Ovary (tissue), 7 donors: ENCODE measurements at regions not wholly inside any gene's neighbourhood (a gene's known extent, or its start where the extent isn't known, plus 50 kb on each side); places are given as distances from the start of the nearest gene placed in this dataset.

Source experiments
- DNase-seq, 5 donors: peaks; one replicate each; pipeline ENCODE4 v3.0.0-alpha.2; 2019 to 2020
- H3K27ac ChIP-seq, 2 donors: fragments of 200-600 bp; one replicate each; pipeline versions ENCODE4 v1.5.1 to v1.8.0; 2019 to 2022
- H3K27me3 ChIP-seq: fragments of 200-600 bp; one replicate; pipeline ENCODE4 v1.8.0; 2022
- H3K36me3 ChIP-seq: fragments of 200-600 bp; sonication (generic); one replicate; pipeline ENCODE4 v1.5.1; 2019
- H3K4me1 ChIP-seq: one replicate; pipeline ENCODE4 v1.8.1; 2013; ENCODE audit warnings: mild to moderate bottlenecking, moderate library complexity; ENCODE audit not compliant: insufficient read depth
- H3K4me3 ChIP-seq: fragments of 200-600 bp; sonication (generic); one replicate; pipeline ENCODE4 v1.5.1; 2017
- H3K9me3 ChIP-seq, 2 donors: fragments of 200-600 bp in 1 of 2; sonication (generic) in 1 of 2; one replicate each; pipeline versions ENCODE4 v1.5.1 to v1.8.1; 2013 to 2019; ENCODE audit warnings: mild to moderate bottlenecking in 1 of 2, moderate library complexity in 1 of 2
- CTCF ChIP-seq, 3 donors: fragments of 450-650 bp in 2 of 3; fragments of 200-600 bp in 1 of 3; IDR thresholded peaks; one replicate each; pipeline versions ENCODE4 v1.5.1 to v1.8.0; 2016 to 2022; ENCODE audit warnings: antibody characterized with exemption in 3 of 3, mild to moderate bottlenecking in 1 of 3
- EP300 ChIP-seq: sonication (generic); formaldehyde crosslinking; IDR thresholded peaks from one replicate; pipeline ENCODE4 v1.6.1; 2017; ENCODE audit warnings: antibody characterized with exemption
- POLR2A ChIP-seq: fragments of 450-650 bp; IDR thresholded peaks from one replicate; pipeline ENCODE4 v1.6.1; 2017; ENCODE audit warnings: antibody characterized with exemption, mild to moderate bottlenecking, moderate library complexity
- WGBS, 3 donors: extraction: QIAGEN DNeasy Blood & Tissue Kit in 1 of 3; methylation state at CpG; one replicate each; pipeline versions ENCODE4 v1.1.5 to v1.1.7; 2013 to 2017; 5-methylcytosine and 5-hydroxymethylcytosine counted together
- intact Hi-C, 4 donors: fragments of 100-400 bp; cut with DNase I; formaldehyde crosslinking; loops; one replicate each; pipeline versions ENCODE4 v1.11.0 to v1.15.1; 2022 to 2023
- donor health status: DM: no; HTN: no; CAD: no; lungs with moderate emphysema.
- donor health status: DM: no; HTN: no; CAD: no.
- donor health status: Bipolar disorder and iron deficiency.
- donor health status: DM: no; HTN: no; CAD: no.
- donor health status: DM: yes; HTN: yes; CAD: no.

GRCh38 chr10:89857431-89858042, 156.1 kb downstream of the KIF20B start:
- no peaks in the 10 kb centered on the region for H3K36me3 ChIP-seq
- 7 to 9% (median 9%) methylated on average over 1 of the region's 1 CpG for WGBS, 3 donors
- TF ChIP-seq POLR2A (no peak), EP300 (no peak), CTCF (IDR thresholded peaks at IDR 0.05) (no peak)
- H3K27ac ChIP-seq, result no peak overlapping the region
- no peaks in the 10 kb centered on the region for H3K27me3 ChIP-seq
- DNase-seq, result no peak
- H3K9me3 ChIP-seq, result no peaks in the 10 kb centered on the region
- no peaks in the 10 kb centered on the region for H3K4me1 ChIP-seq
- no peak overlapping the region for H3K4me3 ChIP-seq
- intact Hi-C loops, result no loop called here

DNA sequence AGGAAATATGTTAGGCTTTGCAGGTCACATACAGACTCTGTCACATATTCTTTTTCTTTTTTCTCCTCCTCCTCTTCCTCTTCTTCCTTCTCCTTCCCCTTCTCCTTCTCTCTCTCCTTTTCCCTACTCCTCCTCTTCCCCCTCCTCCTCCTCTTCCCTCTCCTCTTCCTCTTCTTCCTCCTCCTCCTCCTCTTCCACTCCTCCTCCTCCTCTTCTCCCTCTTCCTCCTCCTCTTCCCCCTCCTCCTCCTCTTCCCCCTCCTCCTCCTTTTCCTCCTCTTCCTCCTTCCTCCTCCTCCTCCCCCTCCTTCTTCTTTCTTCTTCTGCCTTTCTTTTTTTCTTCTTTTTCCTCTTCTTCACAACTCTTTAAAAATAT, 159.8 kb downstream of the KIF20B start:
- DNase-seq, result no peak
- Histone ChIP-seq H3K4me1 (no peaks in the 10 kb centered on the region), H3K9me3 (no peaks in the 10 kb centered on the region), H3K27me3 (no peaks in the 10 kb centered on the region), H3K36me3 (no peaks in the 10 kb centered on the region), H3K27ac (no peak overlapping the region), H3K4me3 (no peak overlapping the region)
- TF ChIP-seq POLR2A, result no peak
- TF ChIP-seq CTCF (IDR thresholded peaks at IDR 0.05), result no peak
- no peak for TF ChIP-seq EP300
- intact Hi-C loops, result no loop called here

GRCh38 chr10:89861584-89862301, 160.4 kb downstream of the KIF20B start:
- H3K4me1 ChIP-seq, result no peaks in the 10 kb centered on the region
- no peak for TF ChIP-seq EP300
- TF ChIP-seq CTCF (IDR thresholded peaks at IDR 0.05), result no peak
- TF ChIP-seq POLR2A, result no peak
- no peak overlapping the region for H3K27ac ChIP-seq
- no peaks in the 10 kb centered on the region for H3K9me3 ChIP-seq
- no peak for DNase-seq
- H3K27me3 ChIP-seq, result no peaks in the 10 kb centered on the region
- intact Hi-C loops, result no loop called here
- H3K4me3 ChIP-seq, result no peak overlapping the region
- WGBS, 3 donors, result 75 to 83% (median 81%) methylated on average over 3 of the region's 3 CpGs
- no peaks in the 10 kb centered on the region for H3K36me3 ChIP-seq

DNA sequence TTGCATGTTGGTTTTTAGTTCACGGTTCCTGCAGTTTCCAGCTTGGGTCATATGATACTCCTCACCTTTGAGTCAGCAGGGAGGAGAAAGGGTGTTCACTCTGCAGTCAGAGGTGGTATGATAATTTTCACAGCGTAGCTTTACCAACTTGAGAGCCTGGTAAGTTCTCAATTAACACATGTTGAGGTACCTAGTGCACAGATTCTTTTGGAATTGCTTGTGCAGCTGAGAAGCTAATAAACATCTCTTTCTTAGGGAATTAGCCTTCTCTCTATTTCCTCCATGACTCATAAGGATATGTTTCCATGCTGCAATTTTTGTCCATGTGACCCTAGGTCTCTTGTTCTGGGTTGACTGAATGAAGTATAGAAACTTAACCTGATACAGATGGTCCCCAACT, 166.6 kb downstream of the KIF20B start:
- TF ChIP-seq EP300 (no peak), CTCF (IDR thresholded peaks at IDR 0.05) (no peak)
- intact Hi-C loops, result no loop called here
- WGBS, 3 donors, result 60 to 76% (median 71%) methylated on average over 2 of the region's 2 CpGs

More for the DNA sequence above, 166.6 kb downstream of the KIF20B start:
- Histone ChIP-seq H3K4me1 (no peaks in the 10 kb centered on the region), H3K9me3 (no peaks in the 10 kb centered on the region), H3K36me3 (no peaks in the 10 kb centered on the region), H3K4me3 (no peak overlapping the region), H3K27me3 (no peaks in the 10 kb centered on the region), H3K27ac (no peak overlapping the region)
- no peak for DNase-seq
